ENCODE measurements at regions not wholly inside any gene's neighbourhood (a gene's known extent, or its start where the extent isn't known, plus 50 kb on each side); places are given as distances from the start of the nearest gene placed in this dataset.

DNA sequence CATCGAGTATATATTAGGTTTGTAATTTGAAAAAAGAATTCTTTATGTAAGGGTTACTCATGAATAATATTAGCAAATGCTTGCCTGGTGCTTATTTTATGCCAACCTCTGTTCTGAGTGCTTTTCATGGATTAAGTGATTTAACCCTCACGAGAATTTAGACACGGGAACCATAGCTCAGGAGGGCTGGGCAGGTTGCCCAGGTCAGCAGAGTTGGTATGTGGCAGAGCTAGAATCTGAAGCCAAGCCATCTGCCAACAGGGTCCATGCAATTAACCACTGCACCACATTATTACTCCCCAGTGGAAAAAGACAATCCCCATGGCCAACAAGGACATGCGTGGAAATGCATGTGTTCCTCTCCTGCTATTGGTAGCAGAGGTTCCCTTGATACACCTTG, 345.6 kb downstream of the CDC5L start:
- Histone ChIP-seq H2BK12ac (ENCODE audit: low read length) (no peak overlapping the region), H4K8ac (ENCODE audit: low read depth, low read length) (no peak overlapping the region), H3K18ac (ENCODE audit: low read length) (no peak overlapping the region), H3K36me3 (ENCODE audit: control insufficient read depth in 1 of 2, insufficient read depth in 2 of 2, low read length in 2 of 2) (no peaks in the 10 kb centered on the region), H3K79me2 (ENCODE audit: control insufficient read depth, insufficient read depth, low read length, poor library complexity) (no peaks in the 10 kb centered on the region), H3K23ac (ENCODE audit: low read length) (no peak overlapping the region), H3K4me3 (ENCODE audit: low read depth, low read length) (no peak overlapping the region), H3K9me3 (ENCODE audit: insufficient read depth, low read depth, low read length) (no peaks in the 10 kb centered on the region), H2BK5ac (ENCODE audit: low read depth, low read length, poor library complexity) (no peak overlapping the region), H3K79me1 (ENCODE audit: low read length) (peaks cover under 1% of the 10 kb centered on the region), H3K14ac (ENCODE audit: low read length) (no peak overlapping the region), H2BK120ac (ENCODE audit: insufficient read depth, low read length, poor library complexity) (no peak overlapping the region), H3K4me1 (ENCODE audit: control insufficient read depth in 1 of 2, insufficient read depth in 2 of 2, low read length in 2 of 2) (peaks cover 7 to 8% of the 10 kb centered on the region in 2 experiments), H3K4ac (ENCODE audit: low read depth, low read length) (no peak overlapping the region), H3K27me3 (ENCODE audit: insufficient read depth, low read length) (no peaks in the 10 kb centered on the region), H4K91ac (ENCODE audit: low read depth, low read length) (no peak overlapping the region), H3K9ac (ENCODE audit: low read length) (no peak overlapping the region), H3K27ac (ENCODE audit: low read depth, low read length) (no peak overlapping the region), H4K12ac (ENCODE audit: low read depth, low read length) (no peak overlapping the region), H3K4me2 (ENCODE audit: low read length) (no peak overlapping the region), H2AFZ (ENCODE audit: insufficient read depth, low read length, poor library complexity) (no peak overlapping the region), H2AK5ac (ENCODE audit: low read length) (no peak overlapping the region)
- no CpG with 5 or more reads among the region's 4 CpGs for WGBS (ENCODE audit: extremely low coverage, insufficient coverage, insufficient read length)
- DNase-seq = no peak

DNA sequence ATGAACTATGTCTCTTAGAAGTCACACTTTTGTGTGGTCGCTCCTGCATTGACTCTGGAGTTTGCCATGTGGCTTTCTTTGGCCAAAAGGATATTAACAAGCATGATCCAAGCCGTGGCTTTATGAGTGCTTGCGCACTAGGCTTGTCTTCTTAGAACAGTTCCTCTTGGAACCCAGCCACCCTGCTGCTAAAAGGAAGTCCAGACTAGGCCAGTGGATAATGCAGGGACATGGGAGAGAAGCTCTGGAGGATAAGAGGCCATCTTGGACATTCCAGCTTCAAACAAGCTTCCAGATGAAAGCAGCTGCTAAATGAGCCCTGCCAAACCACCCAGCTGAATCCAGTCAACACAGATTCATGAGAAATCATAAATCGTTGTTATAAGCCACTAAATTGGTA, 346.4 kb downstream of the CDC5L start:
- H3K79me1 ChIP-seq (ENCODE audit: low read length) = peaks cover 5% of the 10 kb centered on the region
- no peak overlapping the region for H3K14ac ChIP-seq (ENCODE audit: low read length)
- H2BK120ac ChIP-seq (ENCODE audit: insufficient read depth, low read length, poor library complexity) = no peak overlapping the region
- H3K27ac ChIP-seq (ENCODE audit: low read depth, low read length) = no peak overlapping the region
- DNase-seq = no peak
- H3K27me3 ChIP-seq (ENCODE audit: insufficient read depth, low read length) = no peaks in the 10 kb centered on the region
- H3K36me3 ChIP-seq (ENCODE audit: control insufficient read depth in 1 of 2, insufficient read depth in 2 of 2, low read length in 2 of 2) = no peaks in the 10 kb centered on the region
- H4K91ac ChIP-seq (ENCODE audit: low read depth, low read length) = no peak overlapping the region
- H2BK12ac ChIP-seq (ENCODE audit: low read length) = no peak overlapping the region
- peaks cover 11% of the 10 kb centered on the region in 2 experiments for H3K4me1 ChIP-seq (ENCODE audit: control insufficient read depth in 1 of 2, insufficient read depth in 2 of 2, low read length in 2 of 2)
- no peaks in the 10 kb centered on the region for H3K9me3 ChIP-seq (ENCODE audit: insufficient read depth, low read depth, low read length)
- WGBS (ENCODE audit: extremely low coverage, insufficient coverage, insufficient read length) = no CpG with 5 or more reads among the region's 4 CpGs
- no peak overlapping the region for H4K8ac ChIP-seq (ENCODE audit: low read depth, low read length)
- no peak overlapping the region for H3K4me2 ChIP-seq (ENCODE audit: low read length)
- H4K12ac ChIP-seq (ENCODE audit: low read depth, low read length) = no peak overlapping the region
- H3K18ac ChIP-seq (ENCODE audit: low read length) = no peak overlapping the region
- H3K4me3 ChIP-seq (ENCODE audit: low read depth, low read length) = no peak overlapping the region
- H2AK5ac ChIP-seq (ENCODE audit: low read length) = no peak overlapping the region
- H2BK5ac ChIP-seq (ENCODE audit: low read depth, low read length, poor library complexity) = no peak overlapping the region
- no peak overlapping the region for H3K23ac ChIP-seq (ENCODE audit: low read length)
- no peak overlapping the region for H2AFZ ChIP-seq (ENCODE audit: insufficient read depth, low read length, poor library complexity)
- H3K79me2 ChIP-seq (ENCODE audit: control insufficient read depth, insufficient read depth, low read length, poor library complexity) = no peaks in the 10 kb centered on the region
- H3K4ac ChIP-seq (ENCODE audit: low read depth, low read length) = no peak overlapping the region
- H3K9ac ChIP-seq (ENCODE audit: low read length) = no peak overlapping the region

DNA sequence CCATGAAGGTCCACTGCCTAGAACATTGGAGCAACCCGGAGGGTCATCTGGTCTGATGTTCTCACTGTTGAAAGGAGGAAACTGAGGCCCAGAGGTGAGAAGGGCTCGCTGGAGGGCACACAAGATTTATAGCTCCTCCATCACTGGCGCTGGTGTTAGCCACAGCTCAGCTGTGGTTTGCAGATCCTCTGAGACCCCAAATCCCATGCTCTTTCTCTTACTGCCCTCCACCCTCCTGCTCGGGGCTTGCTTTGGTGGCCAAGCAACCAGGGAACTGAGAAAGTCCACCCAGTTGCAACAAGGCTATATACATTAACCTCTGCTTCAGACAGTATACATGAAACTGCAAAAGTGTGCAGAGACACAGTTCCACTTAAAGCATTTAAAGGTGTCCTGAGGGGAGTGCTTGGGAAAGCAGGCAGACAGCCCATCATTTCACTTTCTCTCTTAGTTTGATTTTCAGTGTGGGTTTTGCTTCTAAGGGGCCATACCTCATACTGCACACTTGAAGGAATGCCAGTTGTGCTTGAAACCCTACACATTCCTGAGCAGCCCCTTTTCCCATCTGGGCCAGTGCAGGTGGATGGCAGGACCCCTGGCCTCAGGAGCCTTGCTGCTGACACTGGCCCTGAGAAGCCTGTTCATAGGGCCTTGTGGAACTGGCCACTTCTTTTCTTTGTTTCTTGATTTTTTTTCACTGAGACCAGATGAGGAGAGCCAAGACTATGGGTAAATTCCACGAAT, 347.6 kb downstream of the CDC5L start:
- H3K14ac ChIP-seq (ENCODE audit: low read length) = no peak overlapping the region
- H4K8ac ChIP-seq (ENCODE audit: low read depth, low read length) = no peak overlapping the region
- no peak overlapping the region for H3K23ac ChIP-seq (ENCODE audit: low read length)
- H3K27me3 ChIP-seq (ENCODE audit: insufficient read depth, low read length) = no peaks in the 10 kb centered on the region
- no peak overlapping the region for H4K12ac ChIP-seq (ENCODE audit: low read depth, low read length)
- H2AFZ ChIP-seq (ENCODE audit: insufficient read depth, low read length, poor library complexity) = no peak overlapping the region
- no peak overlapping the region for H3K4me2 ChIP-seq (ENCODE audit: low read length)
- no peak overlapping the region for H2BK5ac ChIP-seq (ENCODE audit: low read depth, low read length, poor library complexity)
- H3K9ac ChIP-seq (ENCODE audit: low read length) = no peak overlapping the region
- H3K4me3 ChIP-seq (ENCODE audit: low read depth, low read length) = no peak overlapping the region
- no peak overlapping the region for H3K27ac ChIP-seq (ENCODE audit: low read depth, low read length)
- H3K79me1 ChIP-seq (ENCODE audit: low read length) = peaks cover 5% of the 10 kb centered on the region
- no peak overlapping the region for H4K91ac ChIP-seq (ENCODE audit: low read depth, low read length)
- H2BK12ac ChIP-seq (ENCODE audit: low read length) = no peak overlapping the region
- H3K18ac ChIP-seq (ENCODE audit: low read length) = no peak overlapping the region
- H3K79me2 ChIP-seq (ENCODE audit: control insufficient read depth, insufficient read depth, low read length, poor library complexity) = no peaks in the 10 kb centered on the region
- DNase-seq = no peak
- H2AK5ac ChIP-seq (ENCODE audit: low read length) = no peak overlapping the region
- no peaks in the 10 kb centered on the region for H3K9me3 ChIP-seq (ENCODE audit: insufficient read depth, low read depth, low read length)
- no peak overlapping the region for H3K4ac ChIP-seq (ENCODE audit: low read depth, low read length)
- peaks cover 11 to 12% of the 10 kb centered on the region in 2 experiments for H3K4me1 ChIP-seq (ENCODE audit: control insufficient read depth in 1 of 2, insufficient read depth in 2 of 2, low read length in 2 of 2)
- H2BK120ac ChIP-seq (ENCODE audit: insufficient read depth, low read length, poor library complexity) = no peak overlapping the region
- no CpG with 5 or more reads among the region's 5 CpGs for WGBS (ENCODE audit: extremely low coverage, insufficient coverage, insufficient read length)
- H3K36me3 ChIP-seq (ENCODE audit: control insufficient read depth in 1 of 2, insufficient read depth in 2 of 2, low read length in 2 of 2) = no peaks in the 10 kb centered on the region

DNA sequence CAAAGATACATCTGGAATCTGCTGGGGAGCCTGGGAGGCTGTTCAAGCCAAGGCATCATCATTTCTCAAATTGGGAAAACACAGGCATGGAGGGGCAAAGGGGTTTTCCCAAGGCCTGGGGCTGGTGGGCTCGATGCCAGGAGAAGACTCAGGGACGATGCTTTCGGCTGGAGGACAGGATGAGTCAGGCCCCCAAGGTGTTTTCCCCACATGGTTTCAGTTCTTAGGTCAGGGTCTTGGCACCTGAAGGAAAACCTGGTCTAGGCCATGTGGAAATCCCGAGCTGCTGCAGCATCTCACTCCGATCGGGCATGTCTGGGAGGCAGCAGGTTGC, 348.1 kb downstream of the CDC5L start:
- Histone ChIP-seq H2BK120ac (ENCODE audit: insufficient read depth, low read length, poor library complexity) (no peak overlapping the region), H3K79me1 (ENCODE audit: low read length) (peaks cover 5% of the 10 kb centered on the region), H2AK5ac (ENCODE audit: low read length) (no peak overlapping the region), H3K27ac (ENCODE audit: low read depth, low read length) (no peak overlapping the region), H4K12ac (ENCODE audit: low read depth, low read length) (no peak overlapping the region), H2BK12ac (ENCODE audit: low read length) (no peak overlapping the region), H3K27me3 (ENCODE audit: insufficient read depth, low read length) (no peaks in the 10 kb centered on the region), H3K9ac (ENCODE audit: low read length) (no peak overlapping the region), H2AFZ (ENCODE audit: insufficient read depth, low read length, poor library complexity) (no peak overlapping the region), H4K91ac (ENCODE audit: low read depth, low read length) (no peak overlapping the region), H3K4me3 (ENCODE audit: low read depth, low read length) (no peak overlapping the region), H3K4me1 (ENCODE audit: control insufficient read depth in 1 of 2, insufficient read depth in 2 of 2, low read length in 2 of 2) (peaks cover 8 to 9% of the 10 kb centered on the region in 2 experiments), H4K8ac (ENCODE audit: low read depth, low read length) (no peak overlapping the region), H2BK5ac (ENCODE audit: low read depth, low read length, poor library complexity) (no peak overlapping the region), H3K36me3 (ENCODE audit: control insufficient read depth in 1 of 2, insufficient read depth in 2 of 2, low read length in 2 of 2) (no peaks in the 10 kb centered on the region), H3K79me2 (ENCODE audit: control insufficient read depth, insufficient read depth, low read length, poor library complexity) (no peaks in the 10 kb centered on the region), H3K18ac (ENCODE audit: low read length) (no peak overlapping the region), H3K4ac (ENCODE audit: low read depth, low read length) (no peak overlapping the region), H3K14ac (ENCODE audit: low read length) (no peak overlapping the region), H3K9me3 (ENCODE audit: insufficient read depth, low read depth, low read length) (no peaks in the 10 kb centered on the region), H3K23ac (ENCODE audit: low read length) (no peak overlapping the region), H3K4me2 (ENCODE audit: low read length) (no peak overlapping the region)
- DNase-seq = peak; percentile 16 to 37
- no CpG with 5 or more reads among the region's 6 CpGs for WGBS (ENCODE audit: extremely low coverage, insufficient coverage, insufficient read length)

Measured in trophoblast cell (in vitro differentiated cells and primary cell).